Endothelial cell of umbilical vein (primary cell): ENCODE measurements at regions not wholly inside any gene's neighbourhood (a gene's known extent, or its start where the extent isn't known, plus 50 kb on each side); places are given as distances from the start of the nearest gene placed in this dataset.

Experiments
- BruUV-seq: library from RNA; stranded (reverse); fragments of 400-500 nt; replicated peaks from 2 replicates; lab custom pipeline; 2021; lab: Mats Ljungman, UMichigan
- CTCF ChIA-PET: fragments of 300-600, 350-600 bp; sonication (Branson Sonifier 250); formaldehyde crosslinking; loops from one replicate; lab custom pipeline; 2021; ENCODE audit warnings: antibody characterized with exemption, inconsistent platforms; lab: Charles Lee
- POLR2A ChIA-PET: fragments of 300-600, 350-600 bp; sonication (Branson Sonifier 250); formaldehyde crosslinking; loops from one replicate; lab custom pipeline; 2021; ENCODE audit warnings: antibody characterized with exemption, inconsistent platforms; lab: Charles Lee
- DNase-seq: peaks from one replicate; pipeline ENCODE4 v3.0.0-alpha.2; 2011; ENCODE audit warnings: low read depth, low spot score
- FAIRE-seq: peaks from 2 replicates; lab custom pipeline; 2011; peaks lifted over from hg19 to GRCh38; lab: Jason Lieb, UNC
- H2AFZ ChIP-seq: 2 replicates; pipeline ENCODE4 v1.6.0; 2012; ENCODE audit warnings: low read depth, low read length, control low read depth, inconsistent platforms
- H3K27ac ChIP-seq: 2 replicates; pipeline ENCODE4 v1.5.1; 2011; ENCODE audit warnings: low read depth, mild to moderate bottlenecking, control low read depth, low read length, moderate library complexity; ENCODE audit not compliant: insufficient read depth
- H3K27me3 ChIP-seq, 2 experiments: 2 replicates each; pipeline versions ENCODE4 v1.6.0 to v1.6.1; 2011; ENCODE audit warnings: low read length in 2 of 2, mixed read lengths in 1 of 2; ENCODE audit not compliant: control insufficient read depth in 2 of 2, insufficient read depth in 2 of 2
- H3K36me3 ChIP-seq, 2 experiments: 2 replicates in 1 of 2; 3 replicates in 1 of 2; pipeline ENCODE4 v1.5.1; 2011; ENCODE audit warnings: low read length in 2 of 2, mild to moderate bottlenecking in 1 of 2, moderate library complexity in 1 of 2; ENCODE audit not compliant: control insufficient read depth in 2 of 2, insufficient read depth in 2 of 2; ENCODE audit errors: extremely low read depth in 1 of 2
- H3K4me1 ChIP-seq: 3 replicates; pipeline ENCODE4 v1.5.1; 2011; ENCODE audit warnings: mild to moderate bottlenecking, low read length; ENCODE audit not compliant: control insufficient read depth, insufficient read depth; ENCODE audit errors: extremely low read depth
- H3K4me2 ChIP-seq: 2 replicates; pipeline ENCODE4 v1.6.1; 2011; ENCODE audit warnings: low read length, control low read depth, mixed read lengths; ENCODE audit not compliant: insufficient read depth
- H3K4me3 ChIP-seq, 3 experiments: fragments of 200-600 bp in 1 of 3; sonication (generic), shearing (Covaris generic) in 1 of 3; replicated peaks in 1 of 3; 2 replicates each; pipeline ENCODE4 v1.5.1; 2011 to 2016; ENCODE audit warnings: control low read depth in 3 of 3, low read length in 3 of 3, mild to moderate bottlenecking in 2 of 3, inconsistent platforms in 1 of 3, low read depth in 1 of 3, moderate library complexity in 1 of 3; ENCODE audit not compliant: insufficient read depth in 1 of 3
- H3K79me2 ChIP-seq: 2 replicates; pipeline ENCODE4 v1.6.0; 2012; ENCODE audit warnings: low read length, inconsistent platforms; ENCODE audit not compliant: control insufficient read depth, insufficient read depth
- H3K9ac ChIP-seq: replicated peaks from 2 replicates; pipeline ENCODE3; 2011; ENCODE audit warnings: low read length, control low read depth; ENCODE audit not compliant: insufficient read depth; ENCODE audit errors: extremely low read depth
- H3K9me1 ChIP-seq: replicated peaks from 3 replicates; pipeline ENCODE4 v1.6.0; 2011; ENCODE audit warnings: mild to moderate bottlenecking, low read length; ENCODE audit not compliant: control insufficient read depth, insufficient read depth; ENCODE audit errors: extremely low read depth
- H3K9me3 ChIP-seq: replicated peaks from 2 replicates; pipeline ENCODE4 v1.5.1; 2012; ENCODE audit warnings: low read length, inconsistent platforms; ENCODE audit not compliant: control insufficient read depth, insufficient read depth
- H4K20me1 ChIP-seq: replicated peaks from 2 replicates; pipeline ENCODE3; 2011; ENCODE audit warnings: mild to moderate bottlenecking, low read length; ENCODE audit not compliant: control insufficient read depth, insufficient read depth; ENCODE audit errors: extremely low read depth
- EZH2 ChIP-seq: IDR thresholded peaks from 2 replicates; pipeline ENCODE4 v1.6.1; 2012; ENCODE audit warnings: borderline replicate concordance, low read depth, mild to moderate bottlenecking, moderate library complexity, low read length, inconsistent platforms; ENCODE audit not compliant: severe bottlenecking
- FOS ChIP-seq: IDR thresholded peaks from 2 replicates; pipeline ENCODE4 v1.6.1; 2011; ENCODE audit warnings: mild to moderate bottlenecking, low read length, moderate library complexity, borderline replicate concordance; ENCODE audit not compliant: insufficient read depth
- GATA2 ChIP-seq: IDR thresholded peaks from 2 replicates; pipeline ENCODE4 v1.7.0; 2011; ENCODE audit warnings: low read depth, mild to moderate bottlenecking, moderate library complexity, mixed read lengths, low read length; ENCODE audit not compliant: insufficient read length, insufficient read depth
- JUN ChIP-seq: IDR thresholded peaks from 2 replicates; pipeline ENCODE4 v1.6.1; 2011; ENCODE audit warnings: borderline replicate concordance, low read depth; ENCODE audit not compliant: insufficient read length, insufficient read depth
- MAX ChIP-seq: IDR thresholded peaks from 2 replicates; pipeline ENCODE4 v1.6.1; 2011; ENCODE audit not compliant: insufficient read depth, insufficient read length
- MYC ChIP-seq: IDR thresholded peaks from one replicate; pipeline ENCODE4 v1.6.1; 2011; ENCODE audit warnings: mild to moderate bottlenecking, low read depth, low read length
- POLR2A ChIP-seq: IDR thresholded peaks from 2 replicates; pipeline ENCODE4 v1.6.1; 2012; ENCODE audit warnings: low read depth, mild to moderate bottlenecking, control low read depth, low read length
- POLR2AphosphoS5 ChIP-seq: IDR thresholded peaks from 2 replicates; pipeline ENCODE4 v1.6.1; 2012; ENCODE audit warnings: low read depth, mild to moderate bottlenecking, control low read depth, low read length, moderate library complexity; ENCODE audit not compliant: insufficient read depth
- dilution Hi-C: fragments of 300-500 bp; cut with MboI; formaldehyde crosslinking; loops from one replicate; pipeline ENCODE4 v1.15.0; 2019; ENCODE audit warnings: low sequenced_read_pairs; ENCODE audit not compliant: extremely low pct_ligation_motif_present
- intact Hi-C: fragments of 100-400 bp; cut with micrococcal nuclease; formaldehyde crosslinking; loops from one replicate; pipeline ENCODE4 v1.10.0; 2022
- TF ChIP-seq, protein P1 (sequence below), 2 donors: IDR thresholded peaks; 1 replicate in 1 of 2; 2 replicates in 1 of 2; pipeline ENCODE4 v1.5.1; 2011; ENCODE audit warnings: low read length in 2 of 2, mild to moderate bottlenecking in 2 of 2, moderate library complexity in 2 of 2, control low read depth in 1 of 2, inconsistent platforms in 1 of 2, low read depth in 1 of 2; ENCODE audit not compliant: insufficient read depth in 1 of 2; ENCODE audit errors: extremely low read depth in 1 of 2

- CTCF ChIA-PET = no interaction called here
- Histone ChIP-seq H3K27ac (no peak overlapping the region), H3K4me1 (no peaks in the 10 kb centered on the region), H3K4me2 (no peak overlapping the region), H4K20me1 (no peaks in the 10 kb centered on the region), H2AFZ (no peak overlapping the region), H3K9me1 (no peaks in the 10 kb centered on the region), H3K79me2 (no peaks in the 10 kb centered on the region), H3K4me3 (no peak overlapping the region), H3K27me3 (no peaks in the 10 kb centered on the region), H3K9me3 (peaks cover 3% of the 10 kb centered on the region), H3K9ac (no peak overlapping the region), H3K36me3 (no peaks in the 10 kb centered on the region)
- dilution Hi-C loops (no loop called here), intact Hi-C loops (no loop called here)
- POLR2A ChIA-PET = no interaction called here
- DNase-seq = no peak
- BruUV-seq = no TSS peak
- TF ChIP-seq, protein P1, sequence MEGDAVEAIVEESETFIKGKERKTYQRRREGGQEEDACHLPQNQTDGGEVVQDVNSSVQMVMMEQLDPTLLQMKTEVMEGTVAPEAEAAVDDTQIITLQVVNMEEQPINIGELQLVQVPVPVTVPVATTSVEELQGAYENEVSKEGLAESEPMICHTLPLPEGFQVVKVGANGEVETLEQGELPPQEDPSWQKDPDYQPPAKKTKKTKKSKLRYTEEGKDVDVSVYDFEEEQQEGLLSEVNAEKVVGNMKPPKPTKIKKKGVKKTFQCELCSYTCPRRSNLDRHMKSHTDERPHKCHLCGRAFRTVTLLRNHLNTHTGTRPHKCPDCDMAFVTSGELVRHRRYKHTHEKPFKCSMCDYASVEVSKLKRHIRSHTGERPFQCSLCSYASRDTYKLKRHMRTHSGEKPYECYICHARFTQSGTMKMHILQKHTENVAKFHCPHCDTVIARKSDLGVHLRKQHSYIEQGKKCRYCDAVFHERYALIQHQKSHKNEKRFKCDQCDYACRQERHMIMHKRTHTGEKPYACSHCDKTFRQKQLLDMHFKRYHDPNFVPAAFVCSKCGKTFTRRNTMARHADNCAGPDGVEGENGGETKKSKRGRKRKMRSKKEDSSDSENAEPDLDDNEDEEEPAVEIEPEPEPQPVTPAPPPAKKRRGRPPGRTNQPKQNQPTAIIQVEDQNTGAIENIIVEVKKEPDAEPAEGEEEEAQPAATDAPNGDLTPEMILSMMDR (IDR thresholded peaks at IDR 0.05; ENCODE audit: extremely low read depth in 1 of 2, insufficient read depth in 1 of 2, low read depth in 1 of 2, low read length in 2 of 2) = no peak
- TF ChIP-seq MYC (no peak), POLR2AphosphoS5 (no peak), FOS (no peak), EZH2 (no peak), GATA2 (no peak), POLR2A (no peak), MAX (no peak), JUN (no peak)
- FAIRE-seq = no peak
These were observed 286.8 kb downstream of the DIO2 start for GRCh38 chr14:79924551-79924950.
